ENCODE measurements at regions not wholly inside any gene's neighbourhood (a gene's known extent, or its start where the extent isn't known, plus 50 kb on each side); places are given as distances from the start of the nearest gene placed in this dataset.

DNA sequence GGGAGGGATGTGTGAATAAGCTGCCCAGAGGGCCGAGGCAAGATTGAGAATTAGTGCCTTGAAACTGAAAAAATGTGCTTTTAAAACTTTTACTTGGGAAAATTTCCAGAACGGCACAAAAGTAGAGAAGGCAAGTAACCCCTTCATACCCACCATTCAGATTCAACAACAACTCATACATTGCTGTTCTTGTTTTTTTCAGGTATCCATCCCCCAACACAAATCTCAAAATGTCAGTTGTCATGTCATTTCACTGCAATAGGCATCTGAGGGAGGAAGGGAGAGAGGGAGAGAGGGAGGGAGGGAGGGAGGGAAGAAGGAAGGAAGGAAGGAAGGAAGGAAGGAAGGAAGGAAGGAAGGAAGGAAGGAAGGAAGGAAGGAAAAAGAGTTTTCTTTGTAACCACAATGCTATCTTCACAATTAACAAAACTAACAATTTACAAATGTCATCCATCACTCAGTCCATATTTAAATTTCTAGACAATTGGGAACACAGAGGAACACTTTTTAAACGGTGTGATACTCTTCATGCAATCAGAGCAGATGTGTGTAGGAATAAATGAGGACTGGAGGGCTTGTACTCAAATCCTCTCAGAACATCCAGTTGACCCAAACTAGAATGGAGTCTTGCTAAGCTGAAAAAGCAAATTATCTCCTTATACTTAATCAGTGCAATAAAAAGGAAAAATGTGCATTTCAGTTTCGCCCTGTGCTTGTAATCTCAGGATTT lies 54.8 kb upstream of the ADGRG2 start:
- TF ChIP-seq CTCF (IDR thresholded peaks at IDR 0.05; ENCODE audit: extremely low read depth in 1 of 2, insufficient read depth in 1 of 2, low read depth in 1 of 2, low read length in 2 of 2) (no peak), POLR2AphosphoS5 (IDR thresholded peaks at IDR 0.05; ENCODE audit: insufficient read depth, low read depth, low read length) (no peak), EZH2 (IDR thresholded peaks at IDR 0.05; ENCODE audit: borderline replicate concordance, low read depth, low read length, severe bottlenecking) (no peak), POLR2A (IDR thresholded peaks at IDR 0.05; ENCODE audit: low read depth, low read length) (no peak), JUN (IDR thresholded peaks at IDR 0.05; ENCODE audit: borderline replicate concordance, insufficient read depth, insufficient read length, low read depth) (no peak)
